IMR-90 (cell line): ENCODE measurements at regions not wholly inside any gene's neighbourhood (a gene's known extent, or its start where the extent isn't known, plus 50 kb on each side); places are given as distances from the start of the nearest gene placed in this dataset.

Source experiments
- ATAC-seq: fragments of 200-7000 bp; cut with Tn5 transposase; 2 replicates; pipeline ENCODE4 v1.9.1; 2020; ENCODE audit warnings: low read depth, mild to moderate bottlenecking, moderate library complexity
- BruUV-seq: library from RNA; stranded (reverse); fragments of 400-500 nt; replicated peaks from 2 replicates; lab custom pipeline; 2021; lab: Mats Ljungman, UMichigan
- CTCF ChIA-PET: fragments of 300-600 bp; formaldehyde crosslinking; extraction: SDS; loops from one replicate; lab custom pipeline; 2021; ENCODE audit warnings: antibody characterized with exemption; lab: Yijun Ruan, JAX
- POLR2A ChIA-PET: fragments of 300-600 bp; sonication (Branson Sonifier 250); formaldehyde crosslinking; loops from one replicate; lab custom pipeline; 2022; ENCODE audit warnings: antibody characterized with exemption; ENCODE audit not compliant: unreplicated experiment; lab: Charles Lee
- DNase-seq: peaks from one replicate; pipeline ENCODE4 v3.0.0; 2013
- H2AFZ ChIP-seq: replicated peaks from 2 replicates; pipeline ENCODE3; 2013; ENCODE audit warnings: low read length, mild to moderate bottlenecking; ENCODE audit not compliant: poor library complexity
- H2AK5ac ChIP-seq: 2 replicates; pipeline ENCODE4 v1.6.1; 2013; ENCODE audit warnings: low read depth, low read length, inconsistent platforms
- H2AK9ac ChIP-seq: replicated peaks from 2 replicates; pipeline ENCODE3; 2013; ENCODE audit warnings: mild to moderate bottlenecking, low read depth, low read length, moderate library complexity; ENCODE audit not compliant: poor library complexity
- H2BK120ac ChIP-seq: 2 replicates; pipeline ENCODE4 v1.6.1; 2013; ENCODE audit warnings: low read depth, low read length, inconsistent platforms
- H2BK15ac ChIP-seq: 3 replicates; pipeline ENCODE4 v1.6.1; 2013; ENCODE audit warnings: low read depth, low read length, inconsistent platforms
- H2BK20ac ChIP-seq: 2 replicates; pipeline ENCODE4 v1.6.1; 2013; ENCODE audit warnings: low read depth, mild to moderate bottlenecking, inconsistent platforms, low read length, moderate library complexity
- H2BK5ac ChIP-seq: 2 replicates; pipeline ENCODE4 v1.6.1; 2013; ENCODE audit warnings: mild to moderate bottlenecking, low read depth, low read length, inconsistent platforms; ENCODE audit not compliant: poor library complexity, severe bottlenecking
- H3K14ac ChIP-seq: replicated peaks from 2 replicates; pipeline ENCODE4 v1.6.1; 2013; ENCODE audit warnings: low read depth, low read length, inconsistent platforms
- H3K18ac ChIP-seq: 2 replicates; pipeline ENCODE4 v1.6.1; 2013; ENCODE audit warnings: low read depth, low read length, control low read depth
- H3K23ac ChIP-seq: 2 replicates; pipeline ENCODE4 v1.6.1; 2013; ENCODE audit warnings: low read depth, low read length, inconsistent platforms
- H3K27ac ChIP-seq: 2 replicates; pipeline ENCODE4 v1.5.1; 2013; ENCODE audit warnings: mild to moderate bottlenecking, control low read depth, low read length; ENCODE audit not compliant: insufficient read depth
- H3K27me3 ChIP-seq: 2 replicates; pipeline ENCODE4 v1.6.1; 2013; ENCODE audit warnings: low read length; ENCODE audit not compliant: control insufficient read depth, insufficient read depth
- H3K36me3 ChIP-seq: 2 replicates; pipeline ENCODE4 v1.6.1; 2013; ENCODE audit warnings: low read length, mixed read lengths; ENCODE audit not compliant: control insufficient read depth, insufficient read depth
- H3K4ac ChIP-seq: 2 replicates; pipeline ENCODE4 v1.6.1; 2013; ENCODE audit warnings: low read depth, low read length, inconsistent platforms
- H3K4me1 ChIP-seq: 2 replicates; pipeline ENCODE4 v1.6.1; 2013; ENCODE audit warnings: low read length, mixed read lengths; ENCODE audit not compliant: control insufficient read depth, insufficient read depth
- H3K4me2 ChIP-seq: 2 replicates; pipeline ENCODE4 v1.6.1; 2013; ENCODE audit warnings: low read depth, mild to moderate bottlenecking, control low read depth, low read length, moderate library complexity
- H3K4me3 ChIP-seq: 2 replicates; pipeline ENCODE4 v1.5.1; 2013; ENCODE audit warnings: low read depth, mild to moderate bottlenecking, control low read depth, low read length, moderate library complexity; ENCODE audit not compliant: insufficient read depth
- H3K56ac ChIP-seq: 2 replicates; pipeline ENCODE4 v1.6.1; 2013; ENCODE audit warnings: low read length, inconsistent platforms; ENCODE audit not compliant: insufficient read depth; ENCODE audit errors: extremely low read depth
- H3K79me1 ChIP-seq, 2 experiments: 2 replicates each; pipeline ENCODE4 v1.6.1; 2013; ENCODE audit warnings: low read length in 2 of 2, inconsistent platforms in 1 of 2, low read depth in 1 of 2
- H3K9ac ChIP-seq: 2 replicates; pipeline ENCODE4 v1.6.1; 2013; ENCODE audit warnings: low read depth, low read length, control low read depth
- H3K9me1 ChIP-seq: 2 replicates; pipeline ENCODE4 v1.6.1; 2013; ENCODE audit warnings: low read length, inconsistent platforms; ENCODE audit not compliant: insufficient read depth
- H3K9me3 ChIP-seq: 2 replicates; pipeline ENCODE4 v1.6.1; 2013; ENCODE audit warnings: low read length; ENCODE audit not compliant: control insufficient read depth, insufficient read depth
- H4K20me1 ChIP-seq: 2 replicates; pipeline ENCODE4 v1.6.1; 2013; ENCODE audit warnings: low read length, inconsistent platforms; ENCODE audit not compliant: insufficient read depth
- H4K5ac ChIP-seq: 2 replicates; pipeline ENCODE4 v1.6.1; 2013; ENCODE audit warnings: mild to moderate bottlenecking, low read depth, low read length, control low read depth
- H4K8ac ChIP-seq, 2 experiments: 2 replicates each; pipeline ENCODE4 v1.6.1; 2013; ENCODE audit warnings: low read depth in 2 of 2, low read length in 2 of 2, control low read depth in 1 of 2, inconsistent platforms in 1 of 2
- H4K91ac ChIP-seq: 2 replicates; pipeline ENCODE4 v1.6.1; 2013; ENCODE audit warnings: low read depth, low read length, inconsistent platforms; ENCODE audit not compliant: insufficient read depth
- CTCF ChIP-seq: conservative IDR thresholded peaks from 2 replicates; pipeline ENCODE4 v1.5.1; 2012; ENCODE audit warnings: mild to moderate bottlenecking, low read depth, low read length, improper control_type of control experiment
- FOS ChIP-seq: fragments of 150-350 bp; IDR thresholded peaks from 2 replicates; pipeline ENCODE4 v1.6.1; 2016; ENCODE audit warnings: low read depth, low read length
- MAFK ChIP-seq: IDR thresholded peaks from 2 replicates; pipeline ENCODE4 v1.6.1; 2012; ENCODE audit warnings: low read depth, low read length, improper control_type of control experiment
- MXI1 ChIP-seq: IDR thresholded peaks from 2 replicates; pipeline ENCODE4 v1.6.1; 2012; ENCODE audit warnings: low read depth, mild to moderate bottlenecking, low read length, moderate library complexity, borderline replicate concordance
- POLR2A ChIP-seq: IDR thresholded peaks from 2 replicates; pipeline ENCODE4 v1.6.1; 2012; ENCODE audit warnings: mild to moderate bottlenecking, low read depth, low read length
- RAD21 ChIP-seq: IDR thresholded peaks from 2 replicates; pipeline ENCODE4 v1.6.1; 2012; ENCODE audit warnings: low read length, improper control_type of control experiment
- RFX5 ChIP-seq: IDR thresholded peaks from 2 replicates; pipeline ENCODE4 v1.8.0; 2012; ENCODE audit warnings: low read depth, mild to moderate bottlenecking, low read length, moderate library complexity
- USF2 ChIP-seq: fragments of 150-350 bp; IDR thresholded peaks from 2 replicates; pipeline ENCODE4 v1.6.1; 2017; ENCODE audit warnings: mild to moderate bottlenecking, antibody characterized with exemption, low read length, low read depth
- WGBS, 2 experiments: methylation state at CpG; one replicate each; pipeline versions ENCODE4 v1.1.5 to v1.1.7; 2013; ENCODE audit warnings: missing lambda C conversion rate in 2 of 2; ENCODE audit not compliant: insufficient read length in 1 of 2; ENCODE audit errors: extremely low coverage in 2 of 2; 5-methylcytosine and 5-hydroxymethylcytosine counted together
- dilution Hi-C: fragments of 300-500 bp; cut with HindIII; formaldehyde crosslinking; loops from one replicate; pipeline ENCODE4 v1.14.3; 2018; ENCODE audit warnings: low sequenced_read_pairs; ENCODE audit not compliant: unreplicated experiment
- in situ Hi-C: fragments of 300-500 bp; cut with MboI; formaldehyde crosslinking; loops from 3 replicates; pipeline ENCODE4 v1.14.3; 2019; ENCODE audit warnings: low sequenced_read_pairs, inconsistent platforms, mixed read lengths
- intact Hi-C: fragments of 100-400 bp; cut with micrococcal nuclease; formaldehyde crosslinking; loops from 2 replicates; pipeline ENCODE4 v1.10.0; 2022

GRCh38 chr2:221276601-221277000 is 295.5 kb downstream of the EPHA4 start:
- H2AK9ac ChIP-seq: no peak overlapping the region
- no peak overlapping the region for H2BK20ac ChIP-seq
- dilution Hi-C loops: no loop called here
- H2BK5ac ChIP-seq: no peak overlapping the region
- POLR2A ChIA-PET: no interaction called here
- H2BK120ac ChIP-seq: no peak overlapping the region
- intact Hi-C loops: no loop called here
- H4K5ac ChIP-seq: no peak overlapping the region
- H3K9me3 ChIP-seq: no peaks in the 10 kb centered on the region
- H3K4ac ChIP-seq: no peak overlapping the region
- no peak for TF ChIP-seq USF2
- no peak for TF ChIP-seq CTCF
- TF ChIP-seq RFX5: no peak
- TF ChIP-seq FOS: no peak
- TF ChIP-seq MXI1: no peak
- TF ChIP-seq POLR2A: no peak
- no peak for TF ChIP-seq RAD21
- no peak for TF ChIP-seq MAFK
- H3K4me3 ChIP-seq: no peak overlapping the region
- H3K14ac ChIP-seq: no peak overlapping the region
- no TSS peak for BruUV-seq
- no peaks in the 10 kb centered on the region for H3K4me1 ChIP-seq
- H4K8ac ChIP-seq: no peak overlapping the region
- no peak overlapping the region for H2AFZ ChIP-seq
- no peaks in the 10 kb centered on the region for H3K79me1 ChIP-seq
- H3K9ac ChIP-seq: no peak overlapping the region
- H3K36me3 ChIP-seq: no peaks in the 10 kb centered on the region
- no peak overlapping the region for H2AK5ac ChIP-seq
- in situ Hi-C loops: no loop called here
- no peak overlapping the region for H2BK15ac ChIP-seq
- H3K27me3 ChIP-seq: no peaks in the 10 kb centered on the region; the same call in 1 of the 2 replicates
- CTCF ChIA-PET: no interaction called here
- WGBS, 2 experiments: no CpG with 5 or more reads among the region's 2 CpGs
- H3K56ac ChIP-seq: no peak overlapping the region
- H4K91ac ChIP-seq: no peak overlapping the region
- ATAC-seq: no peak
- no peak overlapping the region for H3K27ac ChIP-seq
- H4K20me1 ChIP-seq: no peaks in the 10 kb centered on the region
- H3K23ac ChIP-seq: no peak overlapping the region
- DNase-seq: no peak
- no peaks in the 10 kb centered on the region for H3K9me1 ChIP-seq
- H3K18ac ChIP-seq: no peak overlapping the region
- H3K4me2 ChIP-seq: no peak overlapping the region
